WTC11 (cell line): ENCODE measurements at regions not wholly inside any gene's neighbourhood (a gene's known extent, or its start where the extent isn't known, plus 50 kb on each side); places are given as distances from the start of the nearest gene placed in this dataset.

Experiments used
- ATAC-seq: fragments of 200-7000 bp; cut with Tn5 transposase; 2 replicates; pipeline ENCODE4 v1.10.0; 2021; ENCODE audit warnings: mild to moderate bottlenecking, moderate library complexity
- CTCF ChIA-PET: fragments of 300-600 bp; sonication (Branson Sonifier 250); formaldehyde crosslinking; loops from one replicate; lab custom pipeline; 2021; ENCODE audit warnings: antibody characterized with exemption; lab: Charles Lee
- POLR2A ChIA-PET: fragments of 350-600 bp; sonication (Branson Sonifier 250); formaldehyde crosslinking; loops from one replicate; lab custom pipeline; 2021; ENCODE audit warnings: antibody characterized with exemption; lab: Charles Lee
- DNase-seq: peaks from one replicate; pipeline ENCODE4 v3.0.0; 2021; ENCODE audit warnings: low spot score
- H3K27ac Mint-ChIP-seq: 2 replicates; pipeline ENCODE4 v1.8.0; 2021; ENCODE audit warnings: mixed read lengths
- H3K27me3 Mint-ChIP-seq: 2 replicates; pipeline ENCODE4 v1.8.0; 2021; ENCODE audit warnings: low read depth, mild to moderate bottlenecking, moderate library complexity, mixed read lengths
- H3K36me3 Mint-ChIP-seq: 2 replicates; pipeline ENCODE4 v1.8.0; 2021; ENCODE audit warnings: mixed read lengths
- H3K4me1 Mint-ChIP-seq: 2 replicates; pipeline ENCODE4 v1.8.0; 2022; ENCODE audit warnings: mixed read lengths
- H3K4me3 Mint-ChIP-seq: 2 replicates; pipeline ENCODE4 v1.8.0; 2021; ENCODE audit warnings: mild to moderate bottlenecking, moderate library complexity, mixed read lengths
- H3K9me3 Mint-ChIP-seq: 2 replicates; pipeline ENCODE4 v1.8.0; 2021; ENCODE audit warnings: mixed read lengths
- AFF4 ChIP-seq: sonication (generic); formaldehyde crosslinking; IDR thresholded peaks from 2 replicates; pipeline ENCODE4 v1.8.1; 2023; ENCODE audit warnings: mild to moderate bottlenecking, missing genetic modification reagents, borderline replicate concordance
- ELF4 ChIP-seq: sonication (generic); formaldehyde crosslinking; IDR thresholded peaks from 2 replicates; pipeline ENCODE4 v1.8.1; 2022; ENCODE audit warnings: low read depth, mild to moderate bottlenecking, moderate library complexity, missing genetic modification reagents
- FOXK1 ChIP-seq: sonication (generic); formaldehyde crosslinking; IDR thresholded peaks from 2 replicates; pipeline ENCODE4 v1.8.0; 2022; ENCODE audit warnings: mild to moderate bottlenecking, moderate library complexity, missing genetic modification reagents
- HMGA2 ChIP-seq: fragments of 250-450 bp; sonication (Bioruptor Pico); IDR thresholded peaks from 2 replicates; pipeline ENCODE4 v1.4.0; 2021; ENCODE audit warnings: mild to moderate bottlenecking, moderate library complexity
- MLX ChIP-seq: sonication (generic); formaldehyde crosslinking; IDR thresholded peaks from 2 replicates; pipeline ENCODE4 v1.8.1; 2023; ENCODE audit warnings: mild to moderate bottlenecking, missing genetic modification reagents, moderate library complexity
- NR1H2 ChIP-seq: sonication (generic); formaldehyde crosslinking; IDR thresholded peaks from 2 replicates; pipeline ENCODE4 v1.9.0; 2021; ENCODE audit warnings: mild to moderate bottlenecking, moderate library complexity, missing genetic modification reagents
- USF2 ChIP-seq: sonication (generic); formaldehyde crosslinking; IDR thresholded peaks from 2 replicates; pipeline ENCODE4 v1.8.1; 2023; ENCODE audit warnings: mild to moderate bottlenecking, missing genetic modification reagents, moderate library complexity
- ZNF317 ChIP-seq: sonication (generic); formaldehyde crosslinking; IDR thresholded peaks from 2 replicates; pipeline ENCODE4 v1.8.1; 2023; ENCODE audit warnings: low read depth, mild to moderate bottlenecking, moderate library complexity, missing genetic modification reagents, borderline replicate concordance
- ZNF396 ChIP-seq: fragments of 250-450 bp; sonication (Bioruptor Pico); IDR thresholded peaks from 2 replicates; pipeline ENCODE4 v1.8.0; 2021; ENCODE audit warnings: mild to moderate bottlenecking, moderate library complexity, borderline replicate concordance
- ZNF425 ChIP-seq: fragments of 250-450 bp; sonication (Bioruptor Pico); conservative IDR thresholded peaks from 2 replicates; pipeline ENCODE4 v1.9.0; 2021; ENCODE audit warnings: mild to moderate bottlenecking
- ZNF532 ChIP-seq: fragments of 250-450 bp; sonication (Bioruptor Pico); IDR thresholded peaks from 2 replicates; pipeline ENCODE4 v1.9.0; 2021; ENCODE audit warnings: mild to moderate bottlenecking, borderline replicate concordance
- ZNF671 ChIP-seq: fragments of 250-450 bp; sonication (Bioruptor Pico); IDR thresholded peaks from 2 replicates; pipeline ENCODE4 v1.8.0; 2021; ENCODE audit warnings: mild to moderate bottlenecking

- no peak for TF ChIP-seq FOXK1 (CRISPR knock-in tag)
- no peak for TF ChIP-seq ZNF425 (CRISPR knock-in tag)
- TF ChIP-seq MLX (CRISPR knock-in tag), result no peak
- TF ChIP-seq NR1H2 (CRISPR knock-in tag), result no peak
- TF ChIP-seq ZNF671, result no peak
- TF ChIP-seq ZNF317 (CRISPR knock-in tag), result no peak
- no peak overlapping the region for H3K27ac Mint-ChIP-seq
- H3K4me3 Mint-ChIP-seq, result no peak overlapping the region
- no peaks in the 10 kb centered on the region for H3K9me3 Mint-ChIP-seq
- POLR2A ChIA-PET, result no interaction called here
- ATAC-seq, result no peak
- DNase-seq, result no peak
- CTCF ChIA-PET, result interaction anchor here (0.9 to 1.6 kb wide), 3 partner anchors 165 to 434 kb away, joined by 4 to 6 read pairs (median 4); partner anchors contain the start of gene FAM3C
- H3K4me1 Mint-ChIP-seq, result peaks cover 20% of the 10 kb centered on the region; the same call in 1 of the 2 replicates
- no peaks in the 10 kb centered on the region for H3K36me3 Mint-ChIP-seq
- H3K27me3 Mint-ChIP-seq, result no peaks in the 10 kb centered on the region
Observed at GRCh38 chr7:121560267-121560990, 164.3 kb upstream of the FAM3C start.

GRCh38 chr7:121558288-121558687, 162.2 kb upstream of the FAM3C start:
- Mint-ChIP-seq H3K27me3 (no peaks in the 10 kb centered on the region), H3K4me1 (peaks cover 15% of the 10 kb centered on the region; the same call in 1 of the 2 replicates), H3K36me3 (no peaks in the 10 kb centered on the region), H3K9me3 (no peaks in the 10 kb centered on the region), H3K4me3 (no peak overlapping the region), H3K27ac (no peak overlapping the region)
- peak; percentile 73 for ATAC-seq
- no peak for TF ChIP-seq ELF4 (CRISPR knock-in tag)
- TF ChIP-seq ZNF396, result no peak
- TF ChIP-seq HMGA2 (CRISPR knock-in tag), result no peak
- no peak for TF ChIP-seq ZNF532
- peak; percentile 43; the same call in 1 of the 2 replicates for TF ChIP-seq USF2
- no peak for TF ChIP-seq AFF4 (CRISPR knock-in tag)
- TF ChIP-seq ZNF671, result no peak
- POLR2A ChIA-PET, result no interaction called here
- no peak for DNase-seq
- CTCF ChIA-PET, result interaction anchor here (1.0 to 2.0 kb wide), 2 partner anchors 229 to 436 kb away, joined by 7 to 10 read pairs; partner anchors contain the start of gene WNT16
